MCF 10A (cell line): ENCODE measurements at regions not wholly inside any gene's neighbourhood (a gene's known extent, or its start where the extent isn't known, plus 50 kb on each side); places are given as distances from the start of the nearest gene placed in this dataset.

Experiments used
- BruUV-seq: library from RNA; stranded (reverse); fragments of 400-500 nt; replicated peaks from 2 replicates; lab custom pipeline; 2021; lab: Mats Ljungman, UMichigan
- CTCF ChIA-PET: fragments of 300-600 bp; sonication (Branson Sonifier 250); formaldehyde crosslinking; extraction: SDS; loops from one replicate; lab custom pipeline; 2021; ENCODE audit warnings: antibody characterized with exemption, inconsistent platforms; lab: Yijun Ruan, JAX
- POLR2A ChIA-PET: fragments of 300-600, 350-650 bp; sonication (Branson Sonifier 250); formaldehyde crosslinking; extraction: SDS; loops from one replicate; lab custom pipeline; 2020; ENCODE audit warnings: antibody characterized with exemption, inconsistent platforms; lab: Yijun Ruan, JAX
- DNase-seq: peaks from one replicate; pipeline ENCODE4 v3.0.0-alpha.2; 2018; ENCODE audit not compliant: unreplicated experiment
- H3K27ac Mint-ChIP-seq: one replicate; pipeline ENCODE4 v1.8.0; 2022; ENCODE audit warnings: mild to moderate bottlenecking, low read depth, mixed read lengths; ENCODE audit not compliant: unreplicated experiment
- H3K27me3 Mint-ChIP-seq: one replicate; pipeline ENCODE4 v1.8.0; 2022; ENCODE audit warnings: mixed read lengths; ENCODE audit not compliant: insufficient read depth, unreplicated experiment
- H3K36me3 Mint-ChIP-seq: one replicate; pipeline ENCODE4 v1.8.0; 2022; ENCODE audit warnings: mild to moderate bottlenecking, moderate library complexity, mixed read lengths; ENCODE audit not compliant: insufficient read depth, unreplicated experiment
- H3K4me1 Mint-ChIP-seq: one replicate; pipeline ENCODE4 v1.8.0; 2022; ENCODE audit warnings: mixed read lengths; ENCODE audit not compliant: insufficient read depth, unreplicated experiment
- H3K4me3 Mint-ChIP-seq: one replicate; pipeline ENCODE4 v1.8.0; 2022; ENCODE audit warnings: mild to moderate bottlenecking, moderate library complexity, mixed read lengths; ENCODE audit not compliant: unreplicated experiment
- H3K9me3 Mint-ChIP-seq: one replicate; pipeline ENCODE4 v1.8.0; 2022; ENCODE audit warnings: mixed read lengths; ENCODE audit not compliant: unreplicated experiment
- intact Hi-C: fragments of 100-400 bp; cut with micrococcal nuclease; formaldehyde crosslinking; loops from 2 replicates; pipeline ENCODE4 v1.14.1; 2022
- TF ChIP-seq, protein P1 (sequence below): fragments of 200-600 bp; IDR thresholded peaks from one replicate; pipeline ENCODE4 v1.8.0; 2022; ENCODE audit warnings: antibody characterized with exemption, mild to moderate bottlenecking; ENCODE audit not compliant: unreplicated experiment

DNA sequence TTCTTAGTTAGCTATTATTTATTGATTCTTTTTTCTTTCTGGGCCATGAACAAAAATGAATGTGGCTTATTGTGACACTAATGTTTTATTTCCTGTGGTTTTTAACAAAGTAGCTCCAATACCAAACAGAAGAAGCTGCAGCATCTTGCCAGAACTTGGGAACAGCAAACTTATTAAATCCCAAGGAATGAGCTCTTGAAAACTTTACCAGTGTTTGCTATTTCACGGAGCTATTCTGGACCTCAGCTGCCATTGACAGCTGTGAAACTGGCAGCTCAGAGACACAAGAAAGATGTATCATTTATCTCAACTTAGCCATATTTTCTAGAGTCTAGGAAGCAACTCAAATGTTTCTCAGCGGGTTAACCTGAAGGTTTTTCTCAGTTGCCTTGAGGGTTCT lies 91.0 kb upstream of the NEUROD1 start:
- Mint-ChIP-seq H3K9me3 (peaks cover 9% of the 10 kb centered on the region), H3K27ac (no peak overlapping the region), H3K4me1 (peaks cover 19% of the 10 kb centered on the region), H3K36me3 (no peaks in the 10 kb centered on the region), H3K27me3 (no peaks in the 10 kb centered on the region), H3K4me3 (no peak overlapping the region)
- intact Hi-C loops: no loop called here
- TF ChIP-seq, protein P1, sequence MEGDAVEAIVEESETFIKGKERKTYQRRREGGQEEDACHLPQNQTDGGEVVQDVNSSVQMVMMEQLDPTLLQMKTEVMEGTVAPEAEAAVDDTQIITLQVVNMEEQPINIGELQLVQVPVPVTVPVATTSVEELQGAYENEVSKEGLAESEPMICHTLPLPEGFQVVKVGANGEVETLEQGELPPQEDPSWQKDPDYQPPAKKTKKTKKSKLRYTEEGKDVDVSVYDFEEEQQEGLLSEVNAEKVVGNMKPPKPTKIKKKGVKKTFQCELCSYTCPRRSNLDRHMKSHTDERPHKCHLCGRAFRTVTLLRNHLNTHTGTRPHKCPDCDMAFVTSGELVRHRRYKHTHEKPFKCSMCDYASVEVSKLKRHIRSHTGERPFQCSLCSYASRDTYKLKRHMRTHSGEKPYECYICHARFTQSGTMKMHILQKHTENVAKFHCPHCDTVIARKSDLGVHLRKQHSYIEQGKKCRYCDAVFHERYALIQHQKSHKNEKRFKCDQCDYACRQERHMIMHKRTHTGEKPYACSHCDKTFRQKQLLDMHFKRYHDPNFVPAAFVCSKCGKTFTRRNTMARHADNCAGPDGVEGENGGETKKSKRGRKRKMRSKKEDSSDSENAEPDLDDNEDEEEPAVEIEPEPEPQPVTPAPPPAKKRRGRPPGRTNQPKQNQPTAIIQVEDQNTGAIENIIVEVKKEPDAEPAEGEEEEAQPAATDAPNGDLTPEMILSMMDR: no peak
- POLR2A ChIA-PET: interaction anchor here (0.6 to 1.6 kb wide), 3 partner anchors 14 to 20 kb away, joined by 3 to 7 read pairs (median 3); no protein-coding TSS in a partner anchor
- no TSS peak for BruUV-seq
- DNase-seq: no peak
- CTCF ChIA-PET: interaction anchor here (0.8 to 1.9 kb wide), 3 partner anchors 8 to 16 kb away, joined by 3 to 4 read pairs (median 4); no protein-coding TSS in a partner anchor

GRCh38 chr2:181772334-181772733 lies 92.0 kb upstream of the NEUROD1 start:
- BruUV-seq: no TSS peak
- intact Hi-C loops: no loop called here
- Mint-ChIP-seq H3K36me3 (no peaks in the 10 kb centered on the region), H3K4me1 (peaks cover 19% of the 10 kb centered on the region), H3K9me3 (peaks cover 9% of the 10 kb centered on the region), H3K27me3 (no peaks in the 10 kb centered on the region), H3K27ac (no peak overlapping the region), H3K4me3 (no peak overlapping the region)
- POLR2A ChIA-PET: interaction anchor here (0.6 to 1.6 kb wide), 2 partner anchors 13 to 16 kb away, joined by 3 read pairs; no protein-coding TSS in a partner anchor
- CTCF ChIA-PET: interaction anchor here (1.9 kb wide), 1 partner anchor 14 kb away, joined by 4 read pairs; no protein-coding TSS in a partner anchor
- no peak for DNase-seq
- TF ChIP-seq, protein P1: no peak

GRCh38 chr2:181772777-181773176 lies 92.5 kb upstream of the NEUROD1 start:
- DNase-seq: no peak
- H3K4me3 Mint-ChIP-seq: no peak overlapping the region
- CTCF ChIA-PET: no interaction called here
- intact Hi-C loops: no loop called here
- peaks cover 19% of the 10 kb centered on the region for H3K4me1 Mint-ChIP-seq
- BruUV-seq: no TSS peak
- H3K27me3 Mint-ChIP-seq: no peaks in the 10 kb centered on the region
- peaks cover 9% of the 10 kb centered on the region for H3K9me3 Mint-ChIP-seq
- H3K36me3 Mint-ChIP-seq: no peaks in the 10 kb centered on the region
- TF ChIP-seq, protein P1: no peak
- POLR2A ChIA-PET: interaction anchor here (0.6 to 1.3 kb wide), 2 partner anchors 13 to 124 kb away, joined by 3 to 4 read pairs; no protein-coding TSS in a partner anchor
- H3K27ac Mint-ChIP-seq: no peak overlapping the region

GRCh38 chr2:181774685-181775084 lies 94.4 kb upstream of the NEUROD1 start:
- peaks cover 19% of the 10 kb centered on the region for H3K4me1 Mint-ChIP-seq
- H3K9me3 Mint-ChIP-seq: peaks cover 9% of the 10 kb centered on the region
- H3K27ac Mint-ChIP-seq: no peak overlapping the region
- peak; percentile 17 for DNase-seq
- TF ChIP-seq, protein P1: no peak
- H3K36me3 Mint-ChIP-seq: no peaks in the 10 kb centered on the region
- no peaks in the 10 kb centered on the region for H3K27me3 Mint-ChIP-seq
- no TSS peak for BruUV-seq
- ChIA-PET POLR2A (no interaction called here), CTCF (no interaction called here)
- no peak overlapping the region for H3K4me3 Mint-ChIP-seq
- intact Hi-C loops: no loop called here
